Endothelial cell of umbilical vein (primary cell): ENCODE measurements at regions not wholly inside any gene's neighbourhood (a gene's known extent, or its start where the extent isn't known, plus 50 kb on each side); places are given as distances from the start of the nearest gene placed in this dataset.

Experiments
- BruUV-seq: library from RNA; stranded (reverse); fragments of 400-500 nt; replicated peaks from 2 replicates; lab custom pipeline; 2021; lab: Mats Ljungman, UMichigan
- CTCF ChIA-PET: fragments of 300-600, 350-600 bp; sonication (Branson Sonifier 250); formaldehyde crosslinking; loops from one replicate; lab custom pipeline; 2021; ENCODE audit warnings: antibody characterized with exemption, inconsistent platforms; lab: Charles Lee
- POLR2A ChIA-PET: fragments of 300-600, 350-600 bp; sonication (Branson Sonifier 250); formaldehyde crosslinking; loops from one replicate; lab custom pipeline; 2021; ENCODE audit warnings: antibody characterized with exemption, inconsistent platforms; lab: Charles Lee
- DNase-seq: peaks from one replicate; pipeline ENCODE4 v3.0.0-alpha.2; 2011; ENCODE audit warnings: low read depth, low spot score
- FAIRE-seq: peaks from 2 replicates; lab custom pipeline; 2011; peaks lifted over from hg19 to GRCh38; lab: Jason Lieb, UNC
- H2AFZ ChIP-seq: 2 replicates; pipeline ENCODE4 v1.6.0; 2012; ENCODE audit warnings: low read depth, low read length, control low read depth, inconsistent platforms
- H3K27ac ChIP-seq: 2 replicates; pipeline ENCODE4 v1.5.1; 2011; ENCODE audit warnings: low read depth, mild to moderate bottlenecking, control low read depth, low read length, moderate library complexity; ENCODE audit not compliant: insufficient read depth
- H3K27me3 ChIP-seq, 2 experiments: 2 replicates each; pipeline versions ENCODE4 v1.6.0 to v1.6.1; 2011; ENCODE audit warnings: low read length in 2 of 2, mixed read lengths in 1 of 2; ENCODE audit not compliant: control insufficient read depth in 2 of 2, insufficient read depth in 2 of 2
- H3K36me3 ChIP-seq, 2 experiments: 2 replicates in 1 of 2; 3 replicates in 1 of 2; pipeline ENCODE4 v1.5.1; 2011; ENCODE audit warnings: low read length in 2 of 2, mild to moderate bottlenecking in 1 of 2, moderate library complexity in 1 of 2; ENCODE audit not compliant: control insufficient read depth in 2 of 2, insufficient read depth in 2 of 2; ENCODE audit errors: extremely low read depth in 1 of 2
- H3K4me1 ChIP-seq: 3 replicates; pipeline ENCODE4 v1.5.1; 2011; ENCODE audit warnings: mild to moderate bottlenecking, low read length; ENCODE audit not compliant: control insufficient read depth, insufficient read depth; ENCODE audit errors: extremely low read depth
- H3K4me2 ChIP-seq: 2 replicates; pipeline ENCODE4 v1.6.1; 2011; ENCODE audit warnings: low read length, control low read depth, mixed read lengths; ENCODE audit not compliant: insufficient read depth
- H3K4me3 ChIP-seq, 3 experiments: fragments of 200-600 bp in 1 of 3; sonication (generic), shearing (Covaris generic) in 1 of 3; replicated peaks in 1 of 3; 2 replicates each; pipeline ENCODE4 v1.5.1; 2011 to 2016; ENCODE audit warnings: control low read depth in 3 of 3, low read length in 3 of 3, mild to moderate bottlenecking in 2 of 3, inconsistent platforms in 1 of 3, low read depth in 1 of 3, moderate library complexity in 1 of 3; ENCODE audit not compliant: insufficient read depth in 1 of 3
- H3K79me2 ChIP-seq: 2 replicates; pipeline ENCODE4 v1.6.0; 2012; ENCODE audit warnings: low read length, inconsistent platforms; ENCODE audit not compliant: control insufficient read depth, insufficient read depth
- H3K9ac ChIP-seq: replicated peaks from 2 replicates; pipeline ENCODE3; 2011; ENCODE audit warnings: low read length, control low read depth; ENCODE audit not compliant: insufficient read depth; ENCODE audit errors: extremely low read depth
- H3K9me1 ChIP-seq: replicated peaks from 3 replicates; pipeline ENCODE4 v1.6.0; 2011; ENCODE audit warnings: mild to moderate bottlenecking, low read length; ENCODE audit not compliant: control insufficient read depth, insufficient read depth; ENCODE audit errors: extremely low read depth
- H3K9me3 ChIP-seq: replicated peaks from 2 replicates; pipeline ENCODE4 v1.5.1; 2012; ENCODE audit warnings: low read length, inconsistent platforms; ENCODE audit not compliant: control insufficient read depth, insufficient read depth
- H4K20me1 ChIP-seq: replicated peaks from 2 replicates; pipeline ENCODE3; 2011; ENCODE audit warnings: mild to moderate bottlenecking, low read length; ENCODE audit not compliant: control insufficient read depth, insufficient read depth; ENCODE audit errors: extremely low read depth
- CTCF ChIP-seq, 2 donors: IDR thresholded peaks; 1 replicate in 1 of 2; 2 replicates in 1 of 2; pipeline ENCODE4 v1.5.1; 2011; ENCODE audit warnings: low read length in 2 of 2, mild to moderate bottlenecking in 2 of 2, moderate library complexity in 2 of 2, control low read depth in 1 of 2, inconsistent platforms in 1 of 2, low read depth in 1 of 2; ENCODE audit not compliant: insufficient read depth in 1 of 2; ENCODE audit errors: extremely low read depth in 1 of 2
- EZH2 ChIP-seq: IDR thresholded peaks from 2 replicates; pipeline ENCODE4 v1.6.1; 2012; ENCODE audit warnings: borderline replicate concordance, low read depth, mild to moderate bottlenecking, moderate library complexity, low read length, inconsistent platforms; ENCODE audit not compliant: severe bottlenecking
- FOS ChIP-seq: IDR thresholded peaks from 2 replicates; pipeline ENCODE4 v1.6.1; 2011; ENCODE audit warnings: mild to moderate bottlenecking, low read length, moderate library complexity, borderline replicate concordance; ENCODE audit not compliant: insufficient read depth
- GATA2 ChIP-seq: IDR thresholded peaks from 2 replicates; pipeline ENCODE4 v1.7.0; 2011; ENCODE audit warnings: low read depth, mild to moderate bottlenecking, moderate library complexity, mixed read lengths, low read length; ENCODE audit not compliant: insufficient read length, insufficient read depth
- JUN ChIP-seq: IDR thresholded peaks from 2 replicates; pipeline ENCODE4 v1.6.1; 2011; ENCODE audit warnings: borderline replicate concordance, low read depth; ENCODE audit not compliant: insufficient read length, insufficient read depth
- MAX ChIP-seq: IDR thresholded peaks from 2 replicates; pipeline ENCODE4 v1.6.1; 2011; ENCODE audit not compliant: insufficient read depth, insufficient read length
- MYC ChIP-seq: IDR thresholded peaks from one replicate; pipeline ENCODE4 v1.6.1; 2011; ENCODE audit warnings: mild to moderate bottlenecking, low read depth, low read length
- POLR2A ChIP-seq: IDR thresholded peaks from 2 replicates; pipeline ENCODE4 v1.6.1; 2012; ENCODE audit warnings: low read depth, mild to moderate bottlenecking, control low read depth, low read length
- POLR2AphosphoS5 ChIP-seq: IDR thresholded peaks from 2 replicates; pipeline ENCODE4 v1.6.1; 2012; ENCODE audit warnings: low read depth, mild to moderate bottlenecking, control low read depth, low read length, moderate library complexity; ENCODE audit not compliant: insufficient read depth
- dilution Hi-C: fragments of 300-500 bp; cut with MboI; formaldehyde crosslinking; loops from one replicate; pipeline ENCODE4 v1.15.0; 2019; ENCODE audit warnings: low sequenced_read_pairs; ENCODE audit not compliant: extremely low pct_ligation_motif_present
- intact Hi-C: fragments of 100-400 bp; cut with micrococcal nuclease; formaldehyde crosslinking; loops from one replicate; pipeline ENCODE4 v1.10.0; 2022

- H3K9me1 ChIP-seq, result no peaks in the 10 kb centered on the region
- H3K27ac ChIP-seq, result no peak overlapping the region
- H3K9me3 ChIP-seq, result no peaks in the 10 kb centered on the region
- H3K79me2 ChIP-seq, result no peaks in the 10 kb centered on the region
- H3K4me3 ChIP-seq, result no peak overlapping the region
- no TSS peak for BruUV-seq
- DNase-seq (no peak), FAIRE-seq (no peak)
- CTCF ChIA-PET, result no interaction called here
- H3K4me2 ChIP-seq, result no peak overlapping the region
- POLR2A ChIA-PET, result no interaction called here
- intact Hi-C loops, result no loop called here
- H3K36me3 ChIP-seq, result no peaks in the 10 kb centered on the region
- no peak overlapping the region for H3K9ac ChIP-seq
- H3K27me3 ChIP-seq, result no peaks in the 10 kb centered on the region
- no peaks in the 10 kb centered on the region for H4K20me1 ChIP-seq
- H2AFZ ChIP-seq, result no peak overlapping the region
- no peaks in the 10 kb centered on the region for H3K4me1 ChIP-seq
- no peak for TF ChIP-seq POLR2A
- no peak for TF ChIP-seq GATA2
- no peak for TF ChIP-seq MAX
- TF ChIP-seq POLR2AphosphoS5, result no peak
- no peak for TF ChIP-seq FOS
- TF ChIP-seq CTCF (IDR thresholded peaks at IDR 0.05; ENCODE audit: extremely low read depth in 1 of 2, insufficient read depth in 1 of 2, low read depth in 1 of 2, low read length in 2 of 2), result no peak
- TF ChIP-seq JUN, result no peak
- no peak for TF ChIP-seq MYC
- no peak for TF ChIP-seq EZH2
- dilution Hi-C loops, result no loop called here
These were observed 422.0 kb upstream of the MON1B start for GRCh38 chr16:76768948-76769347.
